ENCODE measurements at regions not wholly inside any gene's neighbourhood (a gene's known extent, or its start where the extent isn't known, plus 50 kb on each side); places are given as distances from the start of the nearest gene placed in this dataset.
A peak's percentile ranks its signal among the peaks of the same experiment; 100 is the strongest.

DNA sequence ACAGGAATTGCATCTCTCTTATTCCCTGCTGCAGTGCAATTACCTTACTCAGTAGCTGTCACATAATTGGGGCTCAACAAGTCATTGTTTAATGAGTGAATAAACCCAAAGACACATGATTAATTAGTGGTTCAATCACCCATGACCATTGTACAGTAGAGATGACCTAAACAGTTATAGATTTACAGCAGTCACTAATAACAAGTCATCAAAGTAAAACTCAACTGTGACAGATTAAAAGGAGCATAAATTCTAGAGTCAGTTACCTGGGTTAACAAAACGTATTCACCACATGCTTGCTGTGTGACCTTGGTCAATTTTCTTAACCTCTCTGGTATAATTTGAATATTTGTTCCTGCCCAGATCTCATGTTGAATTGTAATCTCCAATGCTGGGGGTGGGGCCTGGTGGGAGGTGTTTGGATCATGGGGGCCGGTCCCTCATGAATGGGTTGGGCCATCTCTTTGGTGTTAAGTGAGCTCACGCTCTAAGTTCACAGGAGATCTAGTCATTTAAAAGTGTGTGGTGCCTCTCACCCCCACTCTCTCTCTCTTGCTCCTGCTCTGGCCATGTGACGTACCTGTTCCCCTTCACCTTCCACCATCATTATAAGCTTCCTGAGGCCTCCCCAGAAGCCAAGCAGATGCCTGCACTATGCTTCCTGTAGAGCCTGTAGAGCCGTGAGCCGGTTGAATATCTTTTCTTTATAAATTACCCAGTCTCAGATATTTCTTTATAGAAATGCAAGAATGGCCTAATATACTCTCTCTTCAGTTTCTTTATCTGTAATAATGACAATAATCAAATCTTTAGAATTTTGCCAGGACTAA lies 141.9 kb upstream of the PLEKHG7 start:
- Histone ChIP-seq H3K9me3 (ENCODE audit: control insufficient read depth in 2 of 2, insufficient read depth in 1 of 2, low read depth in 1 of 2, low read length in 1 of 2) (no peaks in the 10 kb centered on the region), H3K36me3 (ENCODE audit: control insufficient read depth in 2 of 2, insufficient read depth in 2 of 2, low read length in 1 of 2) (no peaks in the 10 kb centered on the region), H3K27me3 (ENCODE audit: control insufficient read depth in 1 of 2, insufficient read depth in 2 of 2, low read length in 2 of 2) (no peaks in the 10 kb centered on the region), H3K27ac (ENCODE audit: low read depth in 2 of 2, low read length in 1 of 2) (peak overlapping the region; percentile 14 to 66), H3K4me1 (ENCODE audit: control insufficient read depth in 2 of 2, insufficient read depth in 2 of 2, low read length in 1 of 2) (peaks cover 0 to 2% of the 10 kb centered on the region in 2 donors), H3K4me3 (ENCODE audit: low read depth in 1 of 2, low read length in 2 of 2) (no peak overlapping the region)
- 77% methylated on average over 6 of the region's 6 CpGs for WGBS, 2 donors

GRCh38 chr12:92558806-92559205 lies 144.0 kb upstream of the PLEKHG7 start:
- H3K9me3 ChIP-seq (ENCODE audit: control insufficient read depth in 2 of 2, insufficient read depth in 1 of 2, low read depth in 1 of 2, low read length in 1 of 2): no peaks in the 10 kb centered on the region
- H3K36me3 ChIP-seq (ENCODE audit: control insufficient read depth in 2 of 2, insufficient read depth in 2 of 2, low read length in 1 of 2): no peaks in the 10 kb centered on the region
- no peaks in the 10 kb centered on the region for H3K27me3 ChIP-seq (ENCODE audit: control insufficient read depth in 1 of 2, insufficient read depth in 2 of 2, low read length in 2 of 2)
- WGBS, 2 donors: 57 to 80% methylated on average over 2 of the region's 2 CpGs
- H3K4me1 ChIP-seq (ENCODE audit: control insufficient read depth in 2 of 2, insufficient read depth in 2 of 2, low read length in 1 of 2): peaks cover 0 to 2% of the 10 kb centered on the region in 2 donors
- H3K27ac ChIP-seq (ENCODE audit: low read depth in 2 of 2, low read length in 1 of 2): no peak overlapping the region
- H3K4me3 ChIP-seq (ENCODE audit: low read depth in 1 of 2, low read length in 2 of 2): no peak overlapping the region

DNA sequence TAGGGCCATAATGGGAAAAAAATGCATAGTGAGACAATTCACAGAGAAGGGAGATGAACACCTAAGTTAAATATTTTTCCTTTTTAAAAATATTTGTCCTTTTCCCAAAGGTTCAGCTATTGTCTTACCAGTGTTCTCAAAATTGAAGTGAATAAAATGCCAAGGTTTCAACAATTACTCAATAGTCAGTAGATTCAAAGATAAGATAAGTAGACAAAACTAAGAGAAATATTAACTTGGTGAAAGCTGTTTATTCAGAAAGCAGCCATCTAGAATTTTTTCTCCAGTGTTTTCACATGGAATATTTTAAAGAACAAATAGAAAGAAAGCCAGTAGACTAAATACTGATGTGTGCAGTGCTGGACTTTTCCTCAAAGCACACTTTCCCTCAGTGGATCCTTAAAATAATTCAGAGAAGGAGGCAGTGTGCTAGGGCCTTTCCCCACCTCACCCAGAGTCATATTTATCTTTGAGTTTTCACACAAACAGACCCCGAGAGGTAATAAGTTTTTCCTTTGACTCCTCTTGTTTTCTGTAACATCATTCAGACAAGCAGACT lies 144.5 kb upstream of the PLEKHG7 start:
- Histone ChIP-seq H3K27me3 (ENCODE audit: control insufficient read depth in 1 of 2, insufficient read depth in 2 of 2, low read length in 2 of 2) (no peaks in the 10 kb centered on the region), H3K4me3 (ENCODE audit: low read depth in 1 of 2, low read length in 2 of 2) (no peak overlapping the region), H3K36me3 (ENCODE audit: control insufficient read depth in 2 of 2, insufficient read depth in 2 of 2, low read length in 1 of 2) (no peaks in the 10 kb centered on the region), H3K27ac (ENCODE audit: low read depth in 2 of 2, low read length in 1 of 2) (no peak overlapping the region), H3K9me3 (ENCODE audit: control insufficient read depth in 2 of 2, insufficient read depth in 1 of 2, low read depth in 1 of 2, low read length in 1 of 2) (no peaks in the 10 kb centered on the region), H3K4me1 (ENCODE audit: control insufficient read depth in 2 of 2, insufficient read depth in 2 of 2, low read length in 1 of 2) (peaks cover 2 to 4% of the 10 kb centered on the region in 2 donors)
- 68 to 82% methylated on average over 1 of the region's 1 CpG for WGBS, 2 donors

DNA sequence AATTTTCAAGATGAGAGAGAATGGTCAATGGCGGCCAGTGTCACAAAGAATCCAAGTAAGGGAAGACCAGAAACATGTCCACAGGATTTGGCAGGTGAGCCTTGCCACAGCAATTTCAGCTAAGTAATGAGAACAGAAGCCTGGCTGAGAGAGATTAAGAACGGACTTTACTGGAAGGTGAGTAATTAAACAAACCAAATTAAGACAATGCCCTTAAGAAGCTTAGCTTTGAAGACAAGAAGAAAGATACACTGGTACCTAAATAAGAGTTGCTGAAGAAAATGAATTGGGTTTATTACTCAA lies 145.4 kb upstream of the PLEKHG7 start:
- Histone ChIP-seq H3K4me3 (ENCODE audit: low read depth in 1 of 2, low read length in 2 of 2) (no peak overlapping the region), H3K27ac (ENCODE audit: low read depth in 2 of 2, low read length in 1 of 2) (peak overlapping the region in 1 of 2 donors; percentile 27), H3K9me3 (ENCODE audit: control insufficient read depth in 2 of 2, insufficient read depth in 1 of 2, low read depth in 1 of 2, low read length in 1 of 2) (no peaks in the 10 kb centered on the region), H3K27me3 (ENCODE audit: control insufficient read depth in 1 of 2, insufficient read depth in 2 of 2, low read length in 2 of 2) (no peaks in the 10 kb centered on the region), H3K4me1 (ENCODE audit: control insufficient read depth in 2 of 2, insufficient read depth in 2 of 2, low read length in 1 of 2) (peaks cover 2 to 11% of the 10 kb centered on the region in 2 donors), H3K36me3 (ENCODE audit: control insufficient read depth in 2 of 2, insufficient read depth in 2 of 2, low read length in 1 of 2) (no peaks in the 10 kb centered on the region)
- WGBS, 2 donors: 66 to 70% methylated on average over 2 of the region's 2 CpGs

DNA sequence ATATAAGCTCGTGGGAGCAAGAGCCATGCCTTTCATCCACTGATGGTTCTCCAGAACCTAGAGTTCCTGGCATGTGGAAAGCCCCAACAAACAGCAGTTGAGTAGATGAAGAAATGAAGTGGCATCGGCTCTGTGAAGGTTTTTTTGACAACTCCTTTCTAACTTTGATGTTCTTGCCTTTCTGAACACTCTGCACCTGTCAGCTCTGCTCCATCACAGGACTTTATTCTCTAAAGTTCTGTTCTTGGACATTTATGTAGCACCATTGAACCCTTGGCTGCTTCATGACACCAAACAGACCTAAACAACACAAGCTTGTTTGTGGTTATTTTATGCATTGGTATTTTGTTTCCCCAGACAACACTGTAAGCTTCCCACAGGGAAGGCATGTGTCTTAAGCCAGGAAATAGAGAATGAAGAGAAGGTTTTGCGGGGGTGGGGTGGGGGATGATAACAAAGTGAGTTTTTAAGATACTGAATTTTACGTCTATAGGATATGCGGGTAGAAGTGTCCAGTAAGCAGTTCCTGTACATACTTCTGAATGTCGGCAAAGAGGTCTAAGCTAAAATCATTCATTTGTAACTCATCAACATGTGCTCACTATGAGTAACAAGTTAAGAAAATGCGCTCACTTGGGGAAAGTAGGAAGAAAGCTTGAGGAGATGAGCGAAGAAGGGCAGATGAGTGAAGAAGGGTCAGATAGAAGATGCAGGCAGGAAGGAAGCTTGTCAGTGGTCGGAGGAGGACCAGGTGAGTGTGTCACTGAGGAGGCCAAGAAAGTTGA lies 146.0 kb upstream of the PLEKHG7 start:
- no peak overlapping the region for H3K4me3 ChIP-seq (ENCODE audit: low read depth in 1 of 2, low read length in 2 of 2)
- H3K27me3 ChIP-seq (ENCODE audit: control insufficient read depth in 1 of 2, insufficient read depth in 2 of 2, low read length in 2 of 2): no peaks in the 10 kb centered on the region
- H3K4me1 ChIP-seq (ENCODE audit: control insufficient read depth in 2 of 2, insufficient read depth in 2 of 2, low read length in 1 of 2): peaks cover 2 to 13% of the 10 kb centered on the region in 2 donors
- H3K9me3 ChIP-seq (ENCODE audit: control insufficient read depth in 2 of 2, insufficient read depth in 1 of 2, low read depth in 1 of 2, low read length in 1 of 2): no peaks in the 10 kb centered on the region
- WGBS, 2 donors: 86 to 90% methylated on average over 9 of the region's 9 CpGs
- no peaks in the 10 kb centered on the region for H3K36me3 ChIP-seq (ENCODE audit: control insufficient read depth in 2 of 2, insufficient read depth in 2 of 2, low read length in 1 of 2)
- H3K27ac ChIP-seq (ENCODE audit: low read depth in 2 of 2, low read length in 1 of 2): peak overlapping the region; percentile 4 to 27

DNA sequence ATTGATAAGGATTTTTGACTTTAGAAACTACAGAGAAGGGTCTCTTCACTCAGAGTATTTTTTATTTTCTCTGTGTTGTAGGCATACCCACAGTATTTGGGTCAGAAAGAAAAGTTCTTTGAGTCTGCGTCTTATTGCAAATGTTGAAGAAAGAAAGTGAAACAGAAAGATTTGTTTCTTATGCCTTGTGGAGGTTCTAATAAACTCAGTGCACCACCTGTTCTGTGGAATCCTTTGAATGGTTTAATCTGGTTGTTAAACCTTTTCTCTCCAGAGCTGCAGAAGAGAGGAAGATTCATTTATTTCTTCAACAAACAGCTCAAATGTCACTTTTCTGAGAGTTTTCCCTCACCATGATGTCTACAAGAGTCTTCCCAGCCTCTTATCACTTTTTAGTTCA lies 146.6 kb upstream of the PLEKHG7 start:
- Histone ChIP-seq H3K4me3 (ENCODE audit: low read depth in 1 of 2, low read length in 2 of 2) (no peak overlapping the region), H3K27ac (ENCODE audit: low read depth in 2 of 2, low read length in 1 of 2) (no peak overlapping the region), H3K36me3 (ENCODE audit: control insufficient read depth in 2 of 2, insufficient read depth in 2 of 2, low read length in 1 of 2) (no peaks in the 10 kb centered on the region), H3K9me3 (ENCODE audit: control insufficient read depth in 2 of 2, insufficient read depth in 1 of 2, low read depth in 1 of 2, low read length in 1 of 2) (no peaks in the 10 kb centered on the region), H3K4me1 (ENCODE audit: control insufficient read depth in 2 of 2, insufficient read depth in 2 of 2, low read length in 1 of 2) (peaks cover 2 to 14% of the 10 kb centered on the region in 2 donors), H3K27me3 (ENCODE audit: control insufficient read depth in 1 of 2, insufficient read depth in 2 of 2, low read length in 2 of 2) (no peaks in the 10 kb centered on the region)
- 51 to 69% methylated on average over 1 of the region's 1 CpG for WGBS, 2 donors

GRCh38 chr12:92554158-92555073 lies 148.4 kb upstream of the PLEKHG7 start:
- H3K4me1 ChIP-seq (ENCODE audit: control insufficient read depth in 2 of 2, insufficient read depth in 2 of 2, low read length in 1 of 2): peaks cover 2 to 13% of the 10 kb centered on the region in 2 donors
- H3K27me3 ChIP-seq (ENCODE audit: control insufficient read depth in 1 of 2, insufficient read depth in 2 of 2, low read length in 2 of 2): no peaks in the 10 kb centered on the region
- H3K9me3 ChIP-seq (ENCODE audit: control insufficient read depth in 2 of 2, insufficient read depth in 1 of 2, low read depth in 1 of 2, low read length in 1 of 2): no peaks in the 10 kb centered on the region
- WGBS, 2 donors: 62 to 66% methylated on average over 3 of the region's 3 CpGs
- H3K27ac ChIP-seq (ENCODE audit: low read depth in 2 of 2, low read length in 1 of 2): peak overlapping the region in 1 of 2 donors; percentile 45
- no peaks in the 10 kb centered on the region for H3K36me3 ChIP-seq (ENCODE audit: control insufficient read depth in 2 of 2, insufficient read depth in 2 of 2, low read length in 1 of 2)
- no peak overlapping the region for H3K4me3 ChIP-seq (ENCODE audit: low read depth in 1 of 2, low read length in 2 of 2)

- peak overlapping the region; percentile 77 to 79 for H3K27ac ChIP-seq (ENCODE audit: low read depth in 2 of 2, low read length in 1 of 2)
- WGBS, 2 donors: 22 to 41% methylated on average over 6 of the region's 6 CpGs
- H3K4me3 ChIP-seq (ENCODE audit: low read depth in 1 of 2, low read length in 2 of 2): no peak overlapping the region
- H3K4me1 ChIP-seq (ENCODE audit: control insufficient read depth in 2 of 2, insufficient read depth in 2 of 2, low read length in 1 of 2): peaks cover 2 to 13% of the 10 kb centered on the region in 2 donors
- H3K36me3 ChIP-seq (ENCODE audit: control insufficient read depth in 2 of 2, insufficient read depth in 2 of 2, low read length in 1 of 2): no peaks in the 10 kb centered on the region
- H3K9me3 ChIP-seq (ENCODE audit: control insufficient read depth in 2 of 2, insufficient read depth in 1 of 2, low read depth in 1 of 2, low read length in 1 of 2): no peaks in the 10 kb centered on the region
- no peaks in the 10 kb centered on the region for H3K27me3 ChIP-seq (ENCODE audit: control insufficient read depth in 1 of 2, insufficient read depth in 2 of 2, low read length in 2 of 2)
Observed at GRCh38 chr12:92553389-92553788, 149.4 kb upstream of the PLEKHG7 start.
